Adrenal gland (tissue), 5 donors: ENCODE measurements at regions not wholly inside any gene's neighbourhood (a gene's known extent, or its start where the extent isn't known, plus 50 kb on each side); places are given as distances from the start of the nearest gene placed in this dataset.

Experiments used
- CTCF ChIP-seq, 6 experiments: fragments of 450-650 bp in 4 of 6; fragments of 200-600 bp in 2 of 6; sonication (generic) in 1 of 6; IDR thresholded peaks; 1 replicate in 5 of 6; 2 replicates in 1 of 6; pipeline versions ENCODE4 v1.5.1 to v1.8.0; 2016 to 2021; ENCODE audit warnings: antibody characterized with exemption in 6 of 6, mild to moderate bottlenecking in 2 of 6, moderate library complexity in 1 of 6
- POLR2A ChIP-seq, 2 donors: fragments of 450-650 bp; IDR thresholded peaks; one replicate each; pipeline ENCODE4 v1.6.1; 2017; ENCODE audit warnings: antibody characterized with exemption in 2 of 2, mild to moderate bottlenecking in 2 of 2, moderate library complexity in 1 of 2
- donor health status: DM: no; HTN: no; CAD: no.

- no peak for TF ChIP-seq CTCF (IDR thresholded peaks at IDR 0.05)
- TF ChIP-seq POLR2A (IDR thresholded peaks at IDR 0.05): no peak
These were observed 182.9 kb upstream of the FGGY start for GRCh38 chr1:59113876-59114457.
